H1 (cell line): ENCODE measurements at regions not wholly inside any gene's neighbourhood (a gene's known extent, or its start where the extent isn't known, plus 50 kb on each side); places are given as distances from the start of the nearest gene placed in this dataset.

Experiments used
- CTCF ChIA-PET: fragments of 300-600 bp; sonication (Branson Sonifier 250); formaldehyde crosslinking; loops from one replicate; lab custom pipeline; 2021; ENCODE audit not compliant: partially characterized antibody; lab: Charles Lee
- POLR2A ChIA-PET: fragments of 300-600 bp; sonication (Branson Sonifier 250); formaldehyde crosslinking; loops from one replicate; lab custom pipeline; 2021; ENCODE audit warnings: inconsistent platforms; ENCODE audit not compliant: partially characterized antibody; lab: Charles Lee
- DNase-seq, 2 experiments: peaks; one replicate each; pipeline versions ENCODE4 v3.0.0 to v3.0.0-alpha.2; 2010 to 2022; ENCODE audit warnings: low spot score in 2 of 2, low read depth in 1 of 2, mixed read lengths in 1 of 2
- FAIRE-seq: peaks from 2 replicates; lab custom pipeline; 2011; peaks lifted over from hg19 to GRCh38; lab: Jason Lieb, UNC
- H2AFZ ChIP-seq: 2 replicates; pipeline ENCODE4 v1.8.1; 2012; ENCODE audit warnings: low read length, inconsistent platforms
- H2AK5ac ChIP-seq: 2 replicates; pipeline ENCODE4 v1.6.1; 2013; ENCODE audit warnings: low read depth, low read length
- H2BK120ac ChIP-seq: replicated peaks from 2 replicates; pipeline ENCODE3; 2013; ENCODE audit warnings: low read depth, low read length, inconsistent platforms
- H2BK12ac ChIP-seq: 2 replicates; pipeline ENCODE4 v1.6.1; 2013; ENCODE audit warnings: low read depth, low read length
- H2BK15ac ChIP-seq: 2 replicates; pipeline ENCODE4 v1.6.1; 2013; ENCODE audit warnings: low read length
- H2BK20ac ChIP-seq: 2 replicates; pipeline ENCODE4 v1.6.1; 2013; ENCODE audit warnings: low read length
- H2BK5ac ChIP-seq: 2 replicates; pipeline ENCODE4 v1.6.1; 2013; ENCODE audit warnings: low read depth, low read length
- H3K14ac ChIP-seq: 2 replicates; pipeline ENCODE4 v1.6.1; 2013; ENCODE audit warnings: inconsistent platforms; ENCODE audit not compliant: insufficient read length
- H3K18ac ChIP-seq: 2 replicates; pipeline ENCODE4 v1.6.1; 2013; ENCODE audit warnings: low read length; ENCODE audit errors: extremely low read depth
- H3K23ac ChIP-seq: 2 replicates; pipeline ENCODE4 v1.6.1; 2013; ENCODE audit warnings: inconsistent platforms; ENCODE audit not compliant: insufficient read length
- H3K23me2 ChIP-seq: 2 replicates; pipeline ENCODE4 v1.6.1; 2013; ENCODE audit warnings: low read depth, low read length
- H3K27ac ChIP-seq: 2 replicates; pipeline ENCODE4 v1.6.1; 2011; ENCODE audit warnings: low read depth, low read length, inconsistent platforms
- H3K27me3 ChIP-seq, 4 experiments: replicated peaks in 1 of 4; 1 replicate in 1 of 4; 2 replicates in 3 of 4; pipeline versions ENCODE4 v1.6.1 to v1.8.1; 2011 to 2013; ENCODE audit warnings: low read length in 3 of 4, mild to moderate bottlenecking in 3 of 4, inconsistent platforms in 2 of 4, mixed read lengths in 2 of 4, moderate library complexity in 1 of 4; ENCODE audit not compliant: control insufficient read depth in 3 of 4, insufficient read depth in 3 of 4; ENCODE audit errors: extremely low read depth in 1 of 4
- H3K36me3 ChIP-seq, 4 experiments: 2 replicates each; pipeline versions ENCODE4 v1.6.1 to v1.8.1; 2011 to 2013; ENCODE audit warnings: mild to moderate bottlenecking in 4 of 4, low read length in 3 of 4, moderate library complexity in 2 of 4, control low read depth in 1 of 4, inconsistent platforms in 1 of 4; ENCODE audit not compliant: insufficient read depth in 4 of 4, control insufficient read depth in 2 of 4
- H3K4ac ChIP-seq: replicated peaks from 2 replicates; pipeline ENCODE3; 2013; ENCODE audit warnings: low read length, low read depth, mixed read lengths, inconsistent platforms; ENCODE audit not compliant: insufficient read length
- H3K4me1 ChIP-seq, 4 experiments: replicated peaks in 1 of 4; 1 replicate in 1 of 4; 2 replicates in 3 of 4; pipeline versions ENCODE4 v1.6.1 to v1.8.1; 2011 to 2013; ENCODE audit warnings: low read length in 3 of 4, inconsistent platforms in 2 of 4, mixed read lengths in 1 of 4; ENCODE audit not compliant: insufficient read depth in 4 of 4, control insufficient read depth in 3 of 4
- H3K4me2 ChIP-seq, 2 experiments: 2 replicates each; pipeline versions ENCODE4 v1.6.1 to v1.8.1; 2011 to 2013; ENCODE audit warnings: low read depth in 2 of 2, low read length in 2 of 2, control low read depth in 1 of 2, inconsistent platforms in 1 of 2, mild to moderate bottlenecking in 1 of 2; ENCODE audit not compliant: insufficient read depth in 1 of 2
- H3K4me3 ChIP-seq, 4 experiments: fragments of 200-600, 300-600 bp in 1 of 4; sonication (generic), shearing (Covaris generic), sonication (Bioruptor Twin) in 1 of 4; 2 replicates each; pipeline versions ENCODE4 v1.5.1 to v1.8.1; 2011 to 2016; ENCODE audit warnings: low read length in 4 of 4, low read depth in 3 of 4, control low read depth in 2 of 4, inconsistent platforms in 2 of 4, mild to moderate bottlenecking in 2 of 4, mixed read lengths in 1 of 4, moderate library complexity in 1 of 4; ENCODE audit not compliant: insufficient read depth in 2 of 4; ENCODE audit errors: extremely low read depth in 1 of 4
- H3K56ac ChIP-seq: replicated peaks from 2 replicates; pipeline ENCODE3; 2013; ENCODE audit warnings: low read depth, mild to moderate bottlenecking, mixed read lengths, low read length, inconsistent platforms; ENCODE audit not compliant: insufficient read length
- H3K79me1 ChIP-seq: 2 replicates; pipeline ENCODE4 v1.6.1; 2013; ENCODE audit warnings: low read depth, low read length, control low read depth
- H3K79me2 ChIP-seq, 2 experiments: 2 replicates each; pipeline versions ENCODE4 v1.6.1 to v1.8.1; 2012 to 2013; ENCODE audit warnings: low read length in 2 of 2, mild to moderate bottlenecking in 2 of 2, inconsistent platforms in 1 of 2; ENCODE audit not compliant: insufficient read depth in 2 of 2, control insufficient read depth in 1 of 2
- H3K9ac ChIP-seq, 4 experiments: replicated peaks in 1 of 4; 1 replicate in 1 of 4; 2 replicates in 3 of 4; pipeline versions ENCODE4 v1.6.1 to v1.8.1; 2011 to 2013; ENCODE audit warnings: low read depth in 3 of 4, low read length in 3 of 4, control low read depth in 2 of 4, mild to moderate bottlenecking in 2 of 4, moderate library complexity in 2 of 4, inconsistent platforms in 1 of 4; ENCODE audit errors: extremely low read depth in 1 of 4
- H3K9me3 ChIP-seq, 2 experiments: 2 replicates each; pipeline versions ENCODE4 v1.6.1 to v1.8.1; 2012 to 2013; ENCODE audit warnings: mild to moderate bottlenecking in 2 of 2, moderate library complexity in 2 of 2, control low read depth in 1 of 2, inconsistent platforms in 1 of 2, low read depth in 1 of 2, low read length in 1 of 2, mixed read lengths in 1 of 2; ENCODE audit not compliant: insufficient read depth in 2 of 2
- H4K20me1 ChIP-seq, 2 experiments: replicated peaks in 1 of 2; 2 replicates each; pipeline versions ENCODE3 to v1.8.1; 2011 to 2013; ENCODE audit warnings: inconsistent platforms in 2 of 2, low read length in 2 of 2, mild to moderate bottlenecking in 1 of 2; ENCODE audit not compliant: insufficient read depth in 2 of 2, control insufficient read depth in 1 of 2
- H4K5ac ChIP-seq: 2 replicates; pipeline ENCODE4 v1.6.1; 2013; ENCODE audit warnings: low read length, low read depth, mixed read lengths, inconsistent platforms; ENCODE audit not compliant: insufficient read length
- H4K8ac ChIP-seq: 2 replicates; pipeline ENCODE4 v1.8.0; 2013; ENCODE audit warnings: mild to moderate bottlenecking, moderate library complexity, low read length, inconsistent platforms; ENCODE audit not compliant: insufficient read depth; ENCODE audit errors: extremely low read depth
- H4K91ac ChIP-seq: replicated peaks from 2 replicates; pipeline ENCODE3; 2013; ENCODE audit warnings: low read length, mixed read lengths, inconsistent platforms; ENCODE audit not compliant: insufficient read length
- CHD1 ChIP-seq: IDR thresholded peaks from 2 replicates; pipeline ENCODE4 v1.6.1; 2012; ENCODE audit warnings: low read depth, low read length, improper control_type of control experiment
- GABPA ChIP-seq: IDR thresholded peaks from 2 replicates; pipeline ENCODE4 v1.6.1; 2011; ENCODE audit warnings: mild to moderate bottlenecking, low read length, moderate library complexity, borderline replicate concordance; ENCODE audit not compliant: insufficient read depth
- HDAC2 ChIP-seq, 2 experiments: fragments of 300-600 bp in 1 of 2; sonication (generic) in 1 of 2; IDR thresholded peaks; 2 replicates each; pipeline ENCODE4 v1.6.1; 2011 to 2012; ENCODE audit warnings: low read depth in 2 of 2, low read length in 2 of 2, mild to moderate bottlenecking in 2 of 2, moderate library complexity in 2 of 2, borderline replicate concordance in 1 of 2, inconsistent platforms in 1 of 2
- JUND ChIP-seq: IDR thresholded peaks from 2 replicates; pipeline ENCODE4 v1.6.1; 2011; ENCODE audit warnings: mild to moderate bottlenecking, improper control_type of control experiment, low read length
- KDM1A ChIP-seq: fragments of 200-600, 300-600 bp; sonication (generic); IDR thresholded peaks from 2 replicates; pipeline ENCODE4 v1.7.1; 2016; ENCODE audit warnings: mild to moderate bottlenecking, low read length, borderline replicate concordance
- RBBP5 ChIP-seq: IDR thresholded peaks from 2 replicates; pipeline ENCODE4 v1.7.1; 2012; ENCODE audit warnings: low read depth, mild to moderate bottlenecking, inconsistent platforms, low read length, moderate library complexity, borderline replicate concordance
- RXRA ChIP-seq: IDR thresholded peaks from 2 replicates; pipeline ENCODE4 v1.6.1; 2011; ENCODE audit warnings: low read depth, mild to moderate bottlenecking, low read length, moderate library complexity; ENCODE audit not compliant: insufficient read depth
- SIRT6 ChIP-seq: IDR thresholded peaks from one replicate; pipeline ENCODE4 v1.7.1; 2012; ENCODE audit warnings: low read length, inconsistent platforms
- SIX5 ChIP-seq: IDR thresholded peaks from 2 replicates; pipeline ENCODE4 v1.6.1; 2011; ENCODE audit warnings: mild to moderate bottlenecking, low read depth, low read length
- SP4 ChIP-seq: IDR thresholded peaks from 2 replicates; pipeline ENCODE4 v1.6.1; 2012; ENCODE audit warnings: low read length, inconsistent platforms
- SUZ12 ChIP-seq: fragments of 200-600 bp; sonication (generic); IDR thresholded peaks from 2 replicates; pipeline ENCODE4 v1.6.1; 2012; ENCODE audit warnings: mild to moderate bottlenecking, inconsistent platforms, low read length, moderate library complexity, mixed read lengths
- TEAD4 ChIP-seq: IDR thresholded peaks from 2 replicates; pipeline ENCODE4 v1.6.1; 2012; ENCODE audit warnings: low read depth, low read length, inconsistent platforms, mixed read lengths
- YY1 ChIP-seq: IDR thresholded peaks from 2 replicates; pipeline ENCODE4 v1.6.1; 2011; ENCODE audit warnings: low read depth, mild to moderate bottlenecking, low read length
- WGBS, 2 experiments: shearing (Covaris generic) in 1 of 2; methylation state at CpG; one replicate each; pipeline versions ENCODE4 v1.1.6 to v1.1.7; 2013 to 2015; ENCODE audit warnings: low lambda C conversion rate in 2 of 2, mixed read lengths in 2 of 2, inconsistent platforms in 1 of 2, low coverage in 1 of 2, missing lambda C conversion rate in 1 of 2; ENCODE audit not compliant: insufficient replicate concordance in 2 of 2, insufficient coverage in 1 of 2, insufficient read length in 1 of 2; ENCODE audit errors: extremely low coverage in 1 of 2, missing lambda C conversion rate in 1 of 2; 5-methylcytosine and 5-hydroxymethylcytosine counted together

DNA sequence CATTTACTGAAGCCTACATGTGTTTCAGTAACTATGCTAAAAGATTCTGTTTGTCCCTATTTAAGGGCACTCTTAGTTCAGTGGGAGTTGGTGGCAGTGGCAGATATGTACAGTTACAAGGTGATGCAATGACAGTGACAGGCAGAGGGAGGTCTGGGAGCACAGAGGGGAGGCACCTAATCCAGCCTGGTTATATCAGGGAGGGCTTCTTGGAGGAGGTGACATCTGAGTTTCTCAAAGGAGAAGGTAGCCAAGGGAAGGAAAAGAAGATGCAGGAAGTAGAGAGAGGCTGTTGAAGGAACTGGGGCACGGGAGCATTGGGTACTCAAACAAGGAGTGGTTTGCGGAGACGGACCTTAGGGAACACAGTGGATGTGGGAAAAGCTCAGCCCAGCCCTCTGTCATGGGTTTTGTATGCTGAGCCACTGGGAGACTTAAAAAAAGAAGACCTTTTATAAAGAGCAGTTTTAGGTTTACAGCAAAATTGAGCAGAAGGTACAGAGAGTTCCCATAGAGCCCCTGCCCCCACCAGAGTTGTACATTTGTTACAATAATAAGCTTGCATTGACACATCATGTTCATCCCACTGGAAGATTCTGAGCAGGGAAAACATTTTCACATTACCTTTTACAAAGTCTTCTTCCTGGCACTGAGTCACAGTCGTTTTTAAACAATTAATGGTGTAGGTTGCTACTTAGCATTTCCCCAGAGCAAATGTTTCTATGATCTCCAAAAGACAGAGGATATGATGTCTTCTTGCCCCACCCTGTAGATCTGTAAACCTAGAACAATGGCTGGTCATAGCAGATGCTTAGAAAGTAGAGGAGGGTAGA lies 83.0 kb upstream of the TAF1B start:
- peaks cover 0 to 16% (median 7%) of the 10 kb centered on the region in 4 experiments; a peak in 6 of 7 replicates for H3K4me1 ChIP-seq
- no peak overlapping the region for H2AFZ ChIP-seq
- no peak overlapping the region for H2BK12ac ChIP-seq
- H3K18ac ChIP-seq, result no peak overlapping the region
- H3K23ac ChIP-seq, result no peak overlapping the region
- no peaks in the 10 kb centered on the region for H4K20me1 ChIP-seq
- peaks cover 3% of the 10 kb centered on the region; the same call in 1 of the 2 replicates for H3K23me2 ChIP-seq
- H3K36me3 ChIP-seq, result no peaks in the 10 kb centered on the region
- H4K8ac ChIP-seq, result no peak overlapping the region
- no peak overlapping the region for H3K4me2 ChIP-seq
- POLR2A ChIA-PET, result interaction anchor here (1.9 kb wide), 1 partner anchor 129 kb away, joined by 4 read pairs; the partner anchor contains the start of gene YWHAQ
- H3K79me2 ChIP-seq, result no peaks in the 10 kb centered on the region
- no peak overlapping the region for H4K91ac ChIP-seq
- no peak overlapping the region for H3K56ac ChIP-seq
- H3K4me3 ChIP-seq, result no peak overlapping the region
- H2AK5ac ChIP-seq, result no peak overlapping the region
- no peak overlapping the region for H2BK20ac ChIP-seq
- no peaks in the 10 kb centered on the region for H3K9me3 ChIP-seq
- H3K27ac ChIP-seq, result no peak overlapping the region
- no peak overlapping the region for H4K5ac ChIP-seq
- H2BK15ac ChIP-seq, result no peak overlapping the region
- FAIRE-seq, result no peak
- H3K14ac ChIP-seq, result no peak overlapping the region
- no peak overlapping the region for H2BK5ac ChIP-seq
- H3K79me1 ChIP-seq, result no peaks in the 10 kb centered on the region
- no peak overlapping the region for H2BK120ac ChIP-seq
- no peak for DNase-seq
- 84% methylated on average over 4 of the region's 4 CpGs; no CpG with 5 or more reads in 1 of the 2 experiments for WGBS, 2 experiments
- peaks cover 0 to 7% (median 2%) of the 10 kb centered on the region in 4 experiments; a peak in 3 of 7 replicates for H3K27me3 ChIP-seq
- CTCF ChIA-PET, result interaction anchor here (0.8 to 7.1 kb wide), 4 partner anchors 9 to 67 kb away, joined by 3 to 103 read pairs (median 4); no protein-coding TSS in a partner anchor
- no peak overlapping the region for H3K9ac ChIP-seq
- no peak overlapping the region for H3K4ac ChIP-seq
- TF ChIP-seq SIRT6, result no peak
- TF ChIP-seq RBBP5, result no peak
- no peak for TF ChIP-seq SP4
- TF ChIP-seq GABPA, result no peak
- TF ChIP-seq TEAD4, result no peak
- no peak for TF ChIP-seq RXRA
- TF ChIP-seq HDAC2 (IDR thresholded peaks at IDR 0.05; ENCODE audit: borderline replicate concordance in 1 of 2, low read depth in 2 of 2, low read length in 2 of 2), result no peak
- TF ChIP-seq KDM1A, result no peak
- no peak for TF ChIP-seq SUZ12
- TF ChIP-seq JUND, result no peak
- no peak for TF ChIP-seq YY1
- TF ChIP-seq SIX5, result no peak
- TF ChIP-seq CHD1, result no peak
